PC-3 (cell line): ENCODE measurements at regions not wholly inside any gene's neighbourhood (a gene's known extent, or its start where the extent isn't known, plus 50 kb on each side); places are given as distances from the start of the nearest gene placed in this dataset.
"Not testable (repeated sequence)": the region's sequence is repeated elsewhere in the genome, so short reads cannot be mapped to it uniquely, and the experiment has no call there.

ENCODE experiments used
- CTCF ChIP-seq: fragments of 300-600 bp; sonication (generic); conservative IDR thresholded peaks from 2 replicates; pipeline ENCODE4 v1.5.1; 2017; ENCODE audit warnings: antibody characterized with exemption, low read depth, mild to moderate bottlenecking, low read length
- EZH2 ChIP-seq: fragments of 300-600 bp; sonication (generic); IDR thresholded peaks from one replicate; pipeline ENCODE4 v1.6.1; 2017; ENCODE audit warnings: antibody characterized with exemption, mild to moderate bottlenecking, low read length; ENCODE audit not compliant: unreplicated experiment

GRCh38 chr3:196136640-196136989 is 54.7 kb upstream of the TFRC start:
- TF ChIP-seq CTCF, EZH2: not testable (repeated sequence)
